Tibial nerve (tissue), 4 donors: ENCODE measurements at regions not wholly inside any gene's neighbourhood (a gene's known extent, or its start where the extent isn't known, plus 50 kb on each side); places are given as distances from the start of the nearest gene placed in this dataset.

Experiments
- CTCF ChIP-seq, 5 experiments: fragments of 200-600 bp in 3 of 5; fragments of 450-650 bp in 2 of 5; sonication (generic) in 3 of 5; IDR thresholded peaks; one replicate each; pipeline ENCODE4 v1.5.1; 2016 to 2019; ENCODE audit warnings: antibody characterized with exemption in 5 of 5, mild to moderate bottlenecking in 3 of 5, moderate library complexity in 2 of 5
- EP300 ChIP-seq, 2 donors: sonication (generic); formaldehyde crosslinking; IDR thresholded peaks; one replicate each; pipeline ENCODE4 v1.6.1; 2017; ENCODE audit warnings: antibody characterized with exemption in 2 of 2, mild to moderate bottlenecking in 1 of 2
- POLR2A ChIP-seq, 2 donors: fragments of 450-650 bp; IDR thresholded peaks; one replicate each; pipeline ENCODE4 v1.6.1; 2017; ENCODE audit warnings: antibody characterized with exemption in 2 of 2, mild to moderate bottlenecking in 2 of 2, moderate library complexity in 2 of 2

DNA sequence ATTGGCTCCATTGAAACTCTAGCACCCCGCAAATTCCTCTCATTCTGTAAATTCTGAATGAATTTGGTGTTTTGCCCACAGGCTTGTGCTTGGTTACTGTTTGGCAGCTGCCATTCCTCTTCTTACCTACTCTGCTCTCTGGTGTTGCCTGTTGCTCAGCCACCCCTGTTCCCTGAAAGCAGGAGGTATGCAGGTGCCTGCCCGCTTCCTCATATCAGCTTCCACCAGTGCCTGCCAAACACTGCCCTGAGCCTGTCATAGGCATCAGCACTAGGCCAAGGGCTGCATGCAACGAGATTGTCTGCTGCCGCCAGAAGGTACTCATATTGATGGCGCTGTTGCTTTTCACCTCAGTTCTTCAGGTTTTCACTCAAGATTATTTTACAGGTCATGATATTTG lies 978.1 kb downstream of the C4orf33 start:
- no peak for TF ChIP-seq EP300 (IDR thresholded peaks at IDR 0.05)
- no peak for TF ChIP-seq CTCF (IDR thresholded peaks at IDR 0.05)
- no peak for TF ChIP-seq POLR2A (IDR thresholded peaks at IDR 0.05)
